Small intestine (tissue), 7 donors: ENCODE measurements at regions not wholly inside any gene's neighbourhood (a gene's known extent, or its start where the extent isn't known, plus 50 kb on each side); places are given as distances from the start of the nearest gene placed in this dataset.
"Not testable (repeated sequence)": the region's sequence is repeated elsewhere in the genome, so short reads cannot be mapped to it uniquely, and the experiment has no call there.

Experiments
- DNase-seq, 2 donors: peaks; one replicate each; pipeline versions ENCODE4 v3.0.0 to v3.0.0-alpha.2; 2013
- FAIRE-seq: peaks from 2 replicates; lab custom pipeline; 2012; peaks lifted over from hg19 to GRCh38; lab: Jason Lieb, UNC
- H3K27ac ChIP-seq, 3 donors: one replicate each; pipeline ENCODE4 v1.5.1; 2013; ENCODE audit warnings: low read length in 2 of 3, mild to moderate bottlenecking in 2 of 3, control low read depth in 1 of 3, inconsistent platforms in 1 of 3, low read depth in 1 of 3, moderate library complexity in 1 of 3
- H3K27me3 ChIP-seq, 3 donors: one replicate each; pipeline ENCODE4 v1.6.1; 2013; ENCODE audit warnings: low read length in 3 of 3, inconsistent platforms in 1 of 3; ENCODE audit not compliant: control insufficient read depth in 3 of 3, insufficient read depth in 3 of 3
- H3K36me3 ChIP-seq, 3 donors: one replicate each; pipeline ENCODE4 v1.6.1; 2013; ENCODE audit warnings: low read length in 3 of 3, inconsistent platforms in 1 of 3, low read depth in 1 of 3, mild to moderate bottlenecking in 1 of 3, moderate library complexity in 1 of 3; ENCODE audit not compliant: control insufficient read depth in 3 of 3, insufficient read depth in 2 of 3
- H3K4me1 ChIP-seq, 3 donors: one replicate each; pipeline ENCODE4 v1.6.1; 2013; ENCODE audit warnings: low read length in 2 of 3, inconsistent platforms in 1 of 3, low read depth in 1 of 3, mild to moderate bottlenecking in 1 of 3, moderate library complexity in 1 of 3; ENCODE audit not compliant: control insufficient read depth in 3 of 3, insufficient read depth in 2 of 3
- H3K4me3 ChIP-seq, 3 donors: one replicate each; pipeline ENCODE4 v1.5.1; 2013; ENCODE audit warnings: low read length in 3 of 3, control low read depth in 1 of 3, inconsistent platforms in 1 of 3, low read depth in 1 of 3, mild to moderate bottlenecking in 1 of 3, moderate library complexity in 1 of 3
- H3K9me3 ChIP-seq, 2 donors: one replicate each; pipeline ENCODE4 v1.6.1; 2013; ENCODE audit warnings: low read depth in 1 of 2, low read length in 1 of 2; ENCODE audit not compliant: control insufficient read depth in 2 of 2, insufficient read depth in 1 of 2
- WGBS, 3 donors: extraction: QIAGEN DNeasy Blood & Tissue Kit; methylation state at CpG; one replicate each; pipeline ENCODE4 v1.1.7; 2013; 5-methylcytosine and 5-hydroxymethylcytosine counted together
- donor health status: healthy with polysubstance abuse.
- donor health status: control.
- donor health status: control.
- donor health status: Bipolar disorder and iron deficiency.
- donor health status: healthy.

- H3K4me1 ChIP-seq, FAIRE-seq, H3K36me3 ChIP-seq, H3K4me3 ChIP-seq, H3K27me3 ChIP-seq, DNase-seq, H3K27ac ChIP-seq: not testable (repeated sequence)
- H3K9me3 ChIP-seq, result peaks cover 0 to 21% of the 10 kb centered on the region in 2 donors
- 91 to 93% (median 92%) methylated on average over 33 to 57 of the region's 60 CpGs for WGBS, 3 donors
Measured at GRCh38 chr7:9725940-9726663, 1247.6 kb upstream of the PHF14 start.

GRCh38 chr7:9726811-9727210, 1246.9 kb upstream of the PHF14 start:
- H3K4me3 ChIP-seq, FAIRE-seq, H3K36me3 ChIP-seq, H3K27me3 ChIP-seq, DNase-seq, H3K4me1 ChIP-seq, H3K27ac ChIP-seq: not testable (repeated sequence)
- 94 to 96% (median 96%) methylated on average over 17 to 18 of the region's 22 CpGs for WGBS, 3 donors
- peaks cover 0 to 21% of the 10 kb centered on the region in 2 donors for H3K9me3 ChIP-seq

- H3K4me1 ChIP-seq, result not testable (repeated sequence)
Measured at GRCh38 chr7:9727467-9727869, 1246.2 kb upstream of the PHF14 start.

GRCh38 chr7:9728014-9728657, 1245.5 kb upstream of the PHF14 start:
- H3K9me3 ChIP-seq, result peaks cover 0 to 21% of the 10 kb centered on the region in 2 donors
- not testable (repeated sequence) for H3K4me3 ChIP-seq, H3K36me3 ChIP-seq, H3K4me1 ChIP-seq, H3K27me3 ChIP-seq, H3K27ac ChIP-seq, DNase-seq, FAIRE-seq
- 87 to 94% (median 87%) methylated on average over 14 to 17 of the region's 17 CpGs for WGBS, 3 donors

More at GRCh38 chr7:9727467-9727869, 1246.2 kb upstream of the PHF14 start:
- WGBS, 3 donors, result 90 to 96% (median 93%) methylated on average over 13 of the region's 13 CpGs
- DNase-seq, FAIRE-seq, H3K27me3 ChIP-seq, H3K27ac ChIP-seq, H3K4me3 ChIP-seq, H3K36me3 ChIP-seq: not testable (repeated sequence)
- H3K9me3 ChIP-seq, result peaks cover 0 to 21% of the 10 kb centered on the region in 2 donors

GRCh38 chr7:9752033-9752432, 1221.6 kb upstream of the PHF14 start:
- no peak overlapping the region for H3K4me3 ChIP-seq
- H3K27me3 ChIP-seq, result no peaks in the 10 kb centered on the region
- H3K9me3 ChIP-seq, result no peaks in the 10 kb centered on the region
- no peaks in the 10 kb centered on the region for H3K36me3 ChIP-seq
- no peak overlapping the region for H3K27ac ChIP-seq
- 88 to 92% (median 89%) methylated on average over 4 of the region's 4 CpGs for WGBS, 3 donors
- DNase-seq, result no peak
- no peaks in the 10 kb centered on the region for H3K4me1 ChIP-seq
- no peak for FAIRE-seq

- no peak for FAIRE-seq
- Histone ChIP-seq H3K36me3 (no peaks in the 10 kb centered on the region), H3K4me3 (no peak overlapping the region), H3K27me3 (no peaks in the 10 kb centered on the region), H3K4me1 (no peaks in the 10 kb centered on the region), H3K9me3 (no peaks in the 10 kb centered on the region), H3K27ac (no peak overlapping the region)
- 65 to 69% (median 65%) methylated on average over 2 of the region's 2 CpGs for WGBS, 3 donors
- DNase-seq, result no peak
Measured at GRCh38 chr7:9761224-9761623, 1212.4 kb upstream of the PHF14 start.

- no peaks in the 10 kb centered on the region for H3K4me1 ChIP-seq
- H3K9me3 ChIP-seq, result peaks cover 0 to 27% of the 10 kb centered on the region in 2 donors
- FAIRE-seq (no peak), DNase-seq (no peak)
- H3K27me3 ChIP-seq, result no peaks in the 10 kb centered on the region
- H3K27ac ChIP-seq, result no peak overlapping the region
- no peak overlapping the region for H3K4me3 ChIP-seq
- 54 to 77% (median 74%) methylated on average over 2 of the region's 2 CpGs for WGBS, 3 donors
- H3K36me3 ChIP-seq, result no peaks in the 10 kb centered on the region
Measured at GRCh38 chr7:9776900-9777299, 1196.8 kb upstream of the PHF14 start.

- H3K36me3 ChIP-seq, result no peaks in the 10 kb centered on the region
- WGBS, 3 donors, result 74 to 88% (median 84%) methylated on average over 7 of the region's 7 CpGs
- H3K27ac ChIP-seq, result no peak overlapping the region
- H3K4me3 ChIP-seq, result no peak overlapping the region
- no peaks in the 10 kb centered on the region for H3K4me1 ChIP-seq
- FAIRE-seq (no peak), DNase-seq (no peak)
- H3K9me3 ChIP-seq, result peaks cover 1 to 27% of the 10 kb centered on the region in 2 donors
- no peaks in the 10 kb centered on the region for H3K27me3 ChIP-seq
Measured at GRCh38 chr7:9778367-9778766, 1195.3 kb upstream of the PHF14 start.
